HL-60 (cell line): ENCODE measurements at regions not wholly inside any gene's neighbourhood (a gene's known extent, or its start where the extent isn't known, plus 50 kb on each side); places are given as distances from the start of the nearest gene placed in this dataset.

Source experiments
- GABPA ChIP-seq: IDR thresholded peaks from 2 replicates; pipeline ENCODE4 v1.6.1; 2012; ENCODE audit warnings: low read depth
- POLR2AphosphoS5 ChIP-seq: IDR thresholded peaks from 2 replicates; pipeline ENCODE4 v1.6.1; 2012; ENCODE audit warnings: low read depth
- TF ChIP-seq, protein P1 (sequence below): IDR thresholded peaks from one replicate; pipeline ENCODE4 v1.5.1; 2011; ENCODE audit warnings: low read length, control low read depth, inconsistent platforms; ENCODE audit not compliant: insufficient read depth
- TF ChIP-seq, protein P2 (sequence below): IDR thresholded peaks from 2 replicates; pipeline ENCODE4 v1.6.1; 2012; ENCODE audit warnings: low read depth; ENCODE audit not compliant: insufficient replicate concordance

DNA sequence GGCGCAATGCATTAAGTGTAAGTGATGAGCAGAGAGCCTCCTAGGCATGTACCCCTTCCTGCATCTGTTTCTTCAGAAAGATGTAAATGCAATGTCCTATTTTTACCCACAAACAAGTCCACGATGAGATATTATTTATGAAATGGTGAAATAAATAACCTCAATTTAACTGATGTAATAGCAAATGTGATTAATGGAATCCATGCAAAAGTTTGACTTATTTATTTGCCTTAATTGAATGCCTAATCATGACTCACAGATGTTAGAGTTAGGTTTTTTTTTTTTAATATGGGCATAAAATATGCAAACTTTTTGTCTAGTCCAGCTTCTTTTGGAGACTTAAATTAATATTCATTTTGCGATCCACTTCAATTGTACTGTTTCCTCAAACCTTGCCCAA, 67.7 kb upstream of the ITGA4 start:
- TF ChIP-seq, protein P1, sequence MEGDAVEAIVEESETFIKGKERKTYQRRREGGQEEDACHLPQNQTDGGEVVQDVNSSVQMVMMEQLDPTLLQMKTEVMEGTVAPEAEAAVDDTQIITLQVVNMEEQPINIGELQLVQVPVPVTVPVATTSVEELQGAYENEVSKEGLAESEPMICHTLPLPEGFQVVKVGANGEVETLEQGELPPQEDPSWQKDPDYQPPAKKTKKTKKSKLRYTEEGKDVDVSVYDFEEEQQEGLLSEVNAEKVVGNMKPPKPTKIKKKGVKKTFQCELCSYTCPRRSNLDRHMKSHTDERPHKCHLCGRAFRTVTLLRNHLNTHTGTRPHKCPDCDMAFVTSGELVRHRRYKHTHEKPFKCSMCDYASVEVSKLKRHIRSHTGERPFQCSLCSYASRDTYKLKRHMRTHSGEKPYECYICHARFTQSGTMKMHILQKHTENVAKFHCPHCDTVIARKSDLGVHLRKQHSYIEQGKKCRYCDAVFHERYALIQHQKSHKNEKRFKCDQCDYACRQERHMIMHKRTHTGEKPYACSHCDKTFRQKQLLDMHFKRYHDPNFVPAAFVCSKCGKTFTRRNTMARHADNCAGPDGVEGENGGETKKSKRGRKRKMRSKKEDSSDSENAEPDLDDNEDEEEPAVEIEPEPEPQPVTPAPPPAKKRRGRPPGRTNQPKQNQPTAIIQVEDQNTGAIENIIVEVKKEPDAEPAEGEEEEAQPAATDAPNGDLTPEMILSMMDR = no peak
- TF ChIP-seq POLR2AphosphoS5 (no peak), GABPA (no peak)
- TF ChIP-seq, protein P2, sequence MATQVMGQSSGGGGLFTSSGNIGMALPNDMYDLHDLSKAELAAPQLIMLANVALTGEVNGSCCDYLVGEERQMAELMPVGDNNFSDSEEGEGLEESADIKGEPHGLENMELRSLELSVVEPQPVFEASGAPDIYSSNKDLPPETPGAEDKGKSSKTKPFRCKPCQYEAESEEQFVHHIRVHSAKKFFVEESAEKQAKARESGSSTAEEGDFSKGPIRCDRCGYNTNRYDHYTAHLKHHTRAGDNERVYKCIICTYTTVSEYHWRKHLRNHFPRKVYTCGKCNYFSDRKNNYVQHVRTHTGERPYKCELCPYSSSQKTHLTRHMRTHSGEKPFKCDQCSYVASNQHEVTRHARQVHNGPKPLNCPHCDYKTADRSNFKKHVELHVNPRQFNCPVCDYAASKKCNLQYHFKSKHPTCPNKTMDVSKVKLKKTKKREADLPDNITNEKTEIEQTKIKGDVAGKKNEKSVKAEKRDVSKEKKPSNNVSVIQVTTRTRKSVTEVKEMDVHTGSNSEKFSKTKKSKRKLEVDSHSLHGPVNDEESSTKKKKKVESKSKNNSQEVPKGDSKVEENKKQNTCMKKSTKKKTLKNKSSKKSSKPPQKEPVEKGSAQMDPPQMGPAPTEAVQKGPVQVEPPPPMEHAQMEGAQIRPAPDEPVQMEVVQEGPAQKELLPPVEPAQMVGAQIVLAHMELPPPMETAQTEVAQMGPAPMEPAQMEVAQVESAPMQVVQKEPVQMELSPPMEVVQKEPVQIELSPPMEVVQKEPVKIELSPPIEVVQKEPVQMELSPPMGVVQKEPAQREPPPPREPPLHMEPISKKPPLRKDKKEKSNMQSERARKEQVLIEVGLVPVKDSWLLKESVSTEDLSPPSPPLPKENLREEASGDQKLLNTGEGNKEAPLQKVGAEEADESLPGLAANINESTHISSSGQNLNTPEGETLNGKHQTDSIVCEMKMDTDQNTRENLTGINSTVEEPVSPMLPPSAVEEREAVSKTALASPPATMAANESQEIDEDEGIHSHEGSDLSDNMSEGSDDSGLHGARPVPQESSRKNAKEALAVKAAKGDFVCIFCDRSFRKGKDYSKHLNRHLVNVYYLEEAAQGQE = no peak
